ENCODE measurements at regions not wholly inside any gene's neighbourhood (a gene's known extent, or its start where the extent isn't known, plus 50 kb on each side); places are given as distances from the start of the nearest gene placed in this dataset.

DNA sequence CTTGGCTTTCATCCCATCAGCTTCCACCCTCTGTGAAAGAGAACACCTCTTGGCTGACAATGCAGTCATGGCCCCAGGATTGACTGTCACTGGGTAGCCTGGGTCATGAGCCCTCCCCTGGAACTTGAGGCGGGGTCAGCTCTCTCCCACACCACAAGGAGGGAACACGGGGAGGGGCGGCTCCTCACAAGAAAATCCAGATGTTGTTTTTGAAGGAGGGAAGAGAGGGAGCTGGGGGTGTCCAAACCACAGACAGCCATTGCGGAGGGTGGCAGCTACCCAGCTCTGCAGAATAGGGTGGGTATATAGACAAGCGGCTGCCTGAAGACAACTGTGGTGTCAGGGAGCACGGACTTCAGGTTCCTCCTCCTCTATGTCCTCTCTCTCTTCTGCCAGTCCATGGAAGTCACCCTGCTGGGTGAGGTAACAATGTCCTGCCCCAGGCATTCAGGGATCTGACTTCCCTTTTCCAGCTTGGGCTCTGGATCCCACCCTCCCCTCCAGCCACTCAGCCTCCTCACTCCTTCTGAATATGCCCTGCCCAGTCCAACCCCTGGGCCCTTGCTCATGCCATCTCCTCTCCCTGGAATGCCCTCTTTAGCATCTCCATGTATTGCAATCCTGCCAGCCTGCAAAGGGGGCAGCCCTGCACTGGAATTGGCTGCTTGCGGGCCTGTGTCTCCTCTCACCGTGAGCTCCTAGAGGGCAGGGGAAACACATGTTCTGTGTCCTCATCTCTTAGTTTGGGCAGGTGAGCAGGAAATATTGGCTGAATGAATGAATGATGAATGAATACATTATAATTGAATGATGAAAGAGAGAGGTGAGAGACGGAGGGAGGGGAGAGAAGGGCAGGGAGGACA lies 60.9 kb upstream of the RUNX3 start:
- in situ Hi-C loops (cut with MboI; ENCODE audit: low sequenced_read_pairs in 4 of 4) (no loop called here), intact Hi-C loops (cut with DNase I; ENCODE audit: low total_unique reads) (no loop called here)
- Histone ChIP-seq H3K4me1 (no peaks in the 10 kb centered on the region), H3K4me3 (no peak overlapping the region), H3K27me3 (peaks cover 5 to 9% (median 8%) of the 10 kb centered on the region in 3 donors), H3K9me3 (no peaks in the 10 kb centered on the region), H3K36me3 (no peaks in the 10 kb centered on the region), H3K27ac (no peak overlapping the region)
- no peak for TF ChIP-seq POLR2A (IDR thresholded peaks at IDR 0.05)
- TF ChIP-seq, protein P1, sequence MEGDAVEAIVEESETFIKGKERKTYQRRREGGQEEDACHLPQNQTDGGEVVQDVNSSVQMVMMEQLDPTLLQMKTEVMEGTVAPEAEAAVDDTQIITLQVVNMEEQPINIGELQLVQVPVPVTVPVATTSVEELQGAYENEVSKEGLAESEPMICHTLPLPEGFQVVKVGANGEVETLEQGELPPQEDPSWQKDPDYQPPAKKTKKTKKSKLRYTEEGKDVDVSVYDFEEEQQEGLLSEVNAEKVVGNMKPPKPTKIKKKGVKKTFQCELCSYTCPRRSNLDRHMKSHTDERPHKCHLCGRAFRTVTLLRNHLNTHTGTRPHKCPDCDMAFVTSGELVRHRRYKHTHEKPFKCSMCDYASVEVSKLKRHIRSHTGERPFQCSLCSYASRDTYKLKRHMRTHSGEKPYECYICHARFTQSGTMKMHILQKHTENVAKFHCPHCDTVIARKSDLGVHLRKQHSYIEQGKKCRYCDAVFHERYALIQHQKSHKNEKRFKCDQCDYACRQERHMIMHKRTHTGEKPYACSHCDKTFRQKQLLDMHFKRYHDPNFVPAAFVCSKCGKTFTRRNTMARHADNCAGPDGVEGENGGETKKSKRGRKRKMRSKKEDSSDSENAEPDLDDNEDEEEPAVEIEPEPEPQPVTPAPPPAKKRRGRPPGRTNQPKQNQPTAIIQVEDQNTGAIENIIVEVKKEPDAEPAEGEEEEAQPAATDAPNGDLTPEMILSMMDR (IDR thresholded peaks at IDR 0.05 in 4 of 5, conservative IDR thresholded peaks at IDR 0.05 in 1 of 5), result no peak
- DNase-seq (no peak), ATAC-seq (no peak)

DNA sequence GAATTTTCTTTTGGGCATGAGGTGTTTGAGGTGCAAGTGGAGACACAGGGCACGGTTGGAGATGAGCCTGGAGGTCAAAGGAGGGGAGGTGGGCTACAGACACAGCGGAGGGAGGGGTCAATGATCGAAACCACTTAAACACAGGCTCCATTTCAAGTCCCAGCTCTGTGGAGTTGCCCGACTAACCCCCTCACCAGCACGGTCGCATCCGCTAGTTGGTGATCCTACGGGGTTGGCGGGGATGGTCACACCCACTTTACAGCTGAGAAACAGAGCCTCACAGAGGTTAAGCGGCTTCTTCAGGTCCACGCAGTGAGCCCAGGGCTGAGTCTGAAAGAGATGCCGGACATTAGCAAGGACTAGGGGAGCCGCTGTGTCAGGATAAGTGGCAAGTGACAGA lies 60.1 kb upstream of the RUNX3 start:
- no peak for ATAC-seq
- intact Hi-C loops (cut with DNase I; ENCODE audit: low total_unique reads), result no loop called here

DNA sequence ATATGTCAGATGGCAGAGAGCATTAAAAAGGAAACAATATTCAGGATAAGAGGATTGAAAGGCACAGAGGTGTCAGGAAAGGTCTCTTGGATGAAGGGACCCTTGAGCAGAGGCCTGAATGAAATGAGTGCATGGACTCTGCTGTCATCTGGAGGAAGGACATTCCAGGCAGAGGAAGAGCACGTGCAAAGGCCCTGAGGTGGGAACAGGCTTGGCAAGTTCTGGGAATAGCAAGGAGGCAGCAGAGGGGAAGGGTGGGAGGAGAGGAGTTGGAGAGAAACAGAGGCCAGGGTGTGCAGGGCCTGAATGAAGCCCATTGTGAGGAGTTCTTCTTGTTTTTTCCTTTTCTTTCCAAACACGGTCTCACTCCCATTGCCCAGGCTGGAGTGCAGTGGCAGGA lies 59.0 kb upstream of the RUNX3 start:
- H3K9me3 ChIP-seq, result no peaks in the 10 kb centered on the region
- intact Hi-C loops (cut with DNase I; ENCODE audit: low total_unique reads) (no loop called here), in situ Hi-C loops (cut with MboI; ENCODE audit: low sequenced_read_pairs in 4 of 4) (no loop called here)
- TF ChIP-seq POLR2A (IDR thresholded peaks at IDR 0.05), result no peak
- TF ChIP-seq, protein P1 (IDR thresholded peaks at IDR 0.05 in 4 of 5, conservative IDR thresholded peaks at IDR 0.05 in 1 of 5), result no peak
- no peak overlapping the region for H3K27ac ChIP-seq
- ATAC-seq (no peak), DNase-seq (no peak)
- H3K27me3 ChIP-seq, result peaks cover 5 to 9% (median 8%) of the 10 kb centered on the region in 3 donors
- no peak overlapping the region for H3K4me3 ChIP-seq
- no peaks in the 10 kb centered on the region for H3K4me1 ChIP-seq
- no peaks in the 10 kb centered on the region for H3K36me3 ChIP-seq

More for the DNA sequence above, 60.1 kb upstream of the RUNX3 start:
- H3K36me3 ChIP-seq, result no peaks in the 10 kb centered on the region
- no peak for DNase-seq
- no peaks in the 10 kb centered on the region for H3K9me3 ChIP-seq
- H3K4me1 ChIP-seq, result no peaks in the 10 kb centered on the region
- in situ Hi-C loops (cut with MboI; ENCODE audit: low sequenced_read_pairs in 4 of 4), result no loop called here
- peaks cover 5 to 9% (median 8%) of the 10 kb centered on the region in 3 donors for H3K27me3 ChIP-seq
- no peak overlapping the region for H3K27ac ChIP-seq
- no peak for TF ChIP-seq POLR2A (IDR thresholded peaks at IDR 0.05)
- TF ChIP-seq, protein P1 (IDR thresholded peaks at IDR 0.05 in 4 of 5, conservative IDR thresholded peaks at IDR 0.05 in 1 of 5), result no peak
- H3K4me3 ChIP-seq, result no peak overlapping the region

DNA sequence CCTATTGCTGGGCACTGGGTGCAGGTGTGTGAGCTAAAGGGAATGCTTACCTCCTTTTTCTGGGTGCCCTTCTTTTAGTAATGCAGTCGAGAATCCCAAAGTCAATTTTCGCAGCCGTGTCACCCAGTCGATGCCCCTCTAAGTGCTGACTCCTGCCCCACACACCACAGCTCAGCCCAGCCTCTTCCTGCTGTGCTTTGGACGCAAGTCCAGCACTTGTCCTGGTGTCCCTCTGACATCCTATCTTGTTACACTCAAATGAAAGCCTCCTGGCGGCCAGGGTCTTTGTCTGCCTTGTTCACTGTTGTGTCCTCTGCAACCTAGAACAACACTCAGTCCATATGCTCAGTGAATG lies 58.5 kb upstream of the RUNX3 start:
- no peak for TF ChIP-seq POLR2A (IDR thresholded peaks at IDR 0.05)
- TF ChIP-seq, protein P1 (IDR thresholded peaks at IDR 0.05 in 4 of 5, conservative IDR thresholded peaks at IDR 0.05 in 1 of 5), result no peak
- H3K27ac ChIP-seq, result no peak overlapping the region
- DNase-seq, result no peak
- no peak overlapping the region for H3K4me3 ChIP-seq
- no peaks in the 10 kb centered on the region for H3K36me3 ChIP-seq
- peaks cover 5 to 9% (median 8%) of the 10 kb centered on the region in 3 donors for H3K27me3 ChIP-seq
- no peak for ATAC-seq
- intact Hi-C loops (cut with DNase I; ENCODE audit: low total_unique reads) (no loop called here), in situ Hi-C loops (cut with MboI; ENCODE audit: low sequenced_read_pairs in 4 of 4) (no loop called here)
- no peaks in the 10 kb centered on the region for H3K4me1 ChIP-seq
- no peaks in the 10 kb centered on the region for H3K9me3 ChIP-seq
